A549 (cell line): ENCODE measurements at regions not wholly inside any gene's neighbourhood (a gene's known extent, or its start where the extent isn't known, plus 50 kb on each side); places are given as distances from the start of the nearest gene placed in this dataset.

ENCODE experiments used
- ATAC-seq, 2 experiments: fragments of 200-7000 bp in 1 of 2; fragments of >200 bp in 1 of 2; cut with Nextera tagmentation in 1 of 2; cut with Tn5 transposase in 1 of 2; 3 replicates each; pipeline versions ENCODE4 v1.8.0 to v1.9.1; 2018 to 2020; ENCODE audit warnings: mild to moderate bottlenecking in 1 of 2, moderate library complexity in 1 of 2
- CTCF ChIA-PET: fragments of 300-600 bp; sonication (Branson Sonifier 250); formaldehyde crosslinking; extraction: SDS; loops from one replicate; lab custom pipeline; 2021; ENCODE audit warnings: antibody characterized with exemption, inconsistent platforms; lab: Yijun Ruan, JAX
- POLR2A ChIA-PET: fragments of 350-600 bp; formaldehyde crosslinking; extraction: SDS; loops from one replicate; lab custom pipeline; 2021; ENCODE audit warnings: antibody characterized with exemption, inconsistent platforms; lab: Yijun Ruan, JAX
- DNase-seq, 2 experiments: peaks; one replicate each; pipeline versions ENCODE4 v3.0.0 to v3.0.0-alpha.2; 2011 to 2016; ENCODE audit warnings: low read depth in 1 of 2, low spot score in 1 of 2
- FAIRE-seq: peaks from 2 replicates; lab custom pipeline; 2011; peaks lifted over from hg19 to GRCh38; lab: Jason Lieb, UNC
- H3K27ac ChIP-seq, 2 experiments: fragments of >200 bp; sonication (Bioruptor Twin); formaldehyde crosslinking; 3 replicates each; pipeline ENCODE4 v1.5.1; 2016 to 2017
- H3K4me1 ChIP-seq: fragments of >200 bp; sonication (Bioruptor Twin); formaldehyde crosslinking; 3 replicates; pipeline ENCODE4 v1.6.1; 2016
- H3K4me2 ChIP-seq: fragments of >200 bp; sonication (Bioruptor Twin); formaldehyde crosslinking; 3 replicates; pipeline ENCODE4 v1.6.1; 2016
- H3K4me3 ChIP-seq: fragments of >200 bp; sonication (Bioruptor Twin); formaldehyde crosslinking; 3 replicates; pipeline ENCODE4 v1.5.1; 2016
- H3K9me3 ChIP-seq: fragments of >200 bp; sonication (Bioruptor Twin); formaldehyde crosslinking; 3 replicates; pipeline ENCODE4 v1.6.1; 2016
- ATOH8 ChIP-seq: fragments of 250-450 bp; sonication (Bioruptor Pico); IDR thresholded peaks from 2 replicates; pipeline ENCODE4 v1.5.0; 2020; ENCODE audit warnings: low read depth, mild to moderate bottlenecking, moderate library complexity
- BHLHE40 ChIP-seq: IDR thresholded peaks from 2 replicates; pipeline ENCODE4 v1.6.1; 2012; ENCODE audit warnings: low read depth, low read length, inconsistent platforms
- CHD4 ChIP-seq: fragments of 200-600 bp; sonication (generic); IDR thresholded peaks from 2 replicates; pipeline ENCODE4 v1.6.1; 2016; ENCODE audit warnings: antibody characterized with exemption, mild to moderate bottlenecking, borderline replicate concordance
- CTCF ChIP-seq: fragments of >200 bp; sonication (Bioruptor Twin); formaldehyde crosslinking; IDR thresholded peaks from 3 replicates; pipeline ENCODE4 v1.5.1; 2016
- EHF ChIP-seq: fragments of 250-450 bp; sonication (Bioruptor Pico); IDR thresholded peaks from 2 replicates; pipeline ENCODE4 v1.5.0; 2020; ENCODE audit warnings: mild to moderate bottlenecking
- EHMT2 ChIP-seq: fragments of 200-600 bp; sonication (generic); IDR thresholded peaks from 2 replicates; pipeline ENCODE4 v1.6.1; 2016; ENCODE audit warnings: antibody characterized with exemption, low read depth, mild to moderate bottlenecking, moderate library complexity
- ELK1 ChIP-seq: fragments of 150-350 bp; IDR thresholded peaks from 2 replicates; pipeline ENCODE4 v1.6.1; 2014; ENCODE audit warnings: low read depth, mild to moderate bottlenecking, low read length
- FOSB ChIP-seq: fragments of 250-450 bp; sonication (Bioruptor Pico); IDR thresholded peaks from 2 replicates; pipeline ENCODE4 v1.5.0; 2020; ENCODE audit warnings: mild to moderate bottlenecking, moderate library complexity
- FOXS1 ChIP-seq: fragments of 250-450 bp; sonication (Bioruptor Pico); IDR thresholded peaks from 2 replicates; pipeline ENCODE4 v1.5.0; 2020; ENCODE audit warnings: mild to moderate bottlenecking, moderate library complexity
- HDAC2 ChIP-seq: fragments of 200-600 bp; sonication (generic); IDR thresholded peaks from 2 replicates; pipeline ENCODE4 v1.6.1; 2016
- HES2 ChIP-seq: fragments of >200 bp; sonication (Bioruptor Twin); formaldehyde crosslinking; IDR thresholded peaks from 2 replicates; pipeline ENCODE4 v1.6.1; 2016
- JUN ChIP-seq, 2 experiments: fragments of >200 bp; sonication (Bioruptor Twin); formaldehyde crosslinking; IDR thresholded peaks; 2 replicates in 1 of 2; 3 replicates in 1 of 2; pipeline ENCODE4 v1.6.1; 2016 to 2017
- KDM1A ChIP-seq: fragments of 200-600 bp; sonication (generic); IDR thresholded peaks from 2 replicates; pipeline ENCODE4 v1.6.1; 2016; ENCODE audit warnings: low read depth, mild to moderate bottlenecking
- MAX ChIP-seq: IDR thresholded peaks from 2 replicates; pipeline ENCODE4 v1.6.1; 2012
- MYC ChIP-seq: IDR thresholded peaks from 2 replicates; pipeline ENCODE4 v1.6.1; 2012; ENCODE audit warnings: mild to moderate bottlenecking, inconsistent platforms, low read length, improper control_type of control experiment, borderline replicate concordance
- POLR2A ChIP-seq: IDR thresholded peaks from 2 replicates; pipeline ENCODE4 v1.6.1; 2012; ENCODE audit warnings: mild to moderate bottlenecking, low read length
- POLR2AphosphoS2 ChIP-seq: conservative IDR thresholded peaks from 2 replicates; pipeline ENCODE4 v1.6.1; 2012; ENCODE audit warnings: low read length, improper control_type of control experiment, inconsistent platforms
- RAD21 ChIP-seq, 2 experiments: fragments of >200 bp in 1 of 2; sonication (Bioruptor Twin) in 1 of 2; formaldehyde crosslinking in 1 of 2; IDR thresholded peaks in 1 of 2; conservative IDR thresholded peaks in 1 of 2; 2 replicates in 1 of 2; 3 replicates in 1 of 2; pipeline ENCODE4 v1.6.1; 2012 to 2018; ENCODE audit warnings: inconsistent platforms in 1 of 2
- REST ChIP-seq: fragments of 200-600 bp; sonication (generic); IDR thresholded peaks from 2 replicates; pipeline ENCODE4 v1.6.1; 2016; ENCODE audit warnings: antibody characterized with exemption, mild to moderate bottlenecking, moderate library complexity
- TFCP2L1 ChIP-seq: fragments of 250-450 bp; sonication (Bioruptor Pico); IDR thresholded peaks from 2 replicates; pipeline ENCODE4 v1.5.0; 2021; ENCODE audit warnings: mild to moderate bottlenecking
- ZSCAN20 ChIP-seq: fragments of 250-450 bp; sonication (Bioruptor Pico); IDR thresholded peaks from 2 replicates; pipeline ENCODE4 v1.8.0; 2022; ENCODE audit warnings: mild to moderate bottlenecking, moderate library complexity
- WGBS: methylation state at CpG from one replicate; pipeline ENCODE4 v1.1.6; 2017; ENCODE audit errors: missing lambda C conversion rate; 5-methylcytosine and 5-hydroxymethylcytosine counted together

GRCh38 chr2:43123028-43123427, 103.4 kb downstream of the ZFP36L2 start:
- peaks cover 8% of the 10 kb centered on the region; the same call in 2 of the 3 replicates for H3K9me3 ChIP-seq
- H3K27ac ChIP-seq, result no peak overlapping the region; a peak in 1 of 6 replicates
- H3K4me3 ChIP-seq, result no peak overlapping the region
- no peak for FAIRE-seq
- H3K4me1 ChIP-seq, result no peaks in the 10 kb centered on the region
- CTCF ChIA-PET, result interaction anchor here (1.0 to 8.7 kb wide), 5 partner anchors 9 to 148 kb away, joined by 3 to 76 read pairs (median 4); partner anchors contain the start of gene ZFP36L2
- POLR2A ChIA-PET, result no interaction called here
- no peak for TF ChIP-seq HDAC2
- TF ChIP-seq HES2, result no peak
- no peak for TF ChIP-seq POLR2AphosphoS2
- TF ChIP-seq MAX, result no peak
- no peak for TF ChIP-seq ATOH8
- TF ChIP-seq TFCP2L1 (CRISPR knock-in tag), result no peak
- no peak for TF ChIP-seq FOSB (CRISPR knock-in tag)
- no peak for TF ChIP-seq RAD21 (conservative IDR thresholded peaks at IDR 0.05 in 1 of 2, IDR thresholded peaks at IDR 0.05 in 1 of 2)
- TF ChIP-seq, all 56 proteins: peak for 0
- no peak overlapping the region for H3K4me2 ChIP-seq
- 61% methylated on average over 4 of the region's 4 CpGs for WGBS
- ATAC-seq (no peak), DNase-seq (no peak)

GRCh38 chr2:43121580-43122314, 104.7 kb downstream of the ZFP36L2 start:
- FAIRE-seq (no peak), DNase-seq (no peak), ATAC-seq (no peak)
- POLR2A ChIA-PET, result interaction anchor here (0.6 kb wide), 2 partner anchors 11 to 611 kb away, joined by 3 to 6 read pairs; no protein-coding TSS in a partner anchor
- H3K27ac ChIP-seq, result peak overlapping the region in 1 of 2 experiments; percentile 13; a peak in 1 of 6 replicates
- H3K4me1 ChIP-seq, result no peaks in the 10 kb centered on the region
- TF ChIP-seq FOXS1, result no peak
- TF ChIP-seq REST, result 0 out of 2 replicates have a peak, but pooled peaks have one; percentile 44
- WGBS, result 66% methylated on average over 4 of the region's 4 CpGs
- peaks cover 8% of the 10 kb centered on the region; the same call in 2 of the 3 replicates for H3K9me3 ChIP-seq
- CTCF ChIA-PET, result interaction anchor here (0.6 to 8.7 kb wide), 9 partner anchors 9 to 155 kb away, joined by 3 to 76 read pairs (median 4); partner anchors contain the start of gene ZFP36L2
- H3K4me2 ChIP-seq, result no peak overlapping the region
- no peak overlapping the region for H3K4me3 ChIP-seq

- no peak for TF ChIP-seq BHLHE40
- no peak for TF ChIP-seq EHF (CRISPR knock-in tag)
- no peak for TF ChIP-seq KDM1A
- no peak for TF ChIP-seq CHD4
- no peak for TF ChIP-seq EHMT2
- TF ChIP-seq CTCF, result no peak
- TF ChIP-seq FOSB (CRISPR knock-in tag), result no peak
- TF ChIP-seq MAX, result no peak
- no peak for TF ChIP-seq MYC
- TF ChIP-seq POLR2A, result no peak
- TF ChIP-seq HDAC2, result no peak
- TF ChIP-seq ELK1, result no peak
- no peak for TF ChIP-seq ZSCAN20
- no peak for TF ChIP-seq JUN (IDR thresholded peaks at IDR 0.05)
- H3K4me3 ChIP-seq, result no peak overlapping the region
- H3K4me1 ChIP-seq, result peaks cover 1% of the 10 kb centered on the region; the same call in 2 of the 3 replicates
- ChIA-PET CTCF (interaction anchor here (1.1 to 1.6 kb wide), 2 partner anchors 21 to 42 kb away, joined by 3 to 4 read pairs; no protein-coding TSS in a partner anchor), POLR2A (no interaction called here)
- ATAC-seq, result no peak
- H3K4me2 ChIP-seq, result no peak overlapping the region
- WGBS, result 72% methylated on average over 1 of the region's 1 CpG
- no peak overlapping the region for H3K27ac ChIP-seq
- FAIRE-seq, result no peak
- H3K9me3 ChIP-seq, result peaks cover 8% of the 10 kb centered on the region; the same call in 2 of the 3 replicates
- no peak for DNase-seq
Observed at GRCh38 chr2:43119303-43119702, 107.1 kb downstream of the ZFP36L2 start.
